ENCODE measurements at regions not wholly inside any gene's neighbourhood (a gene's known extent, or its start where the extent isn't known, plus 50 kb on each side); places are given as distances from the start of the nearest gene placed in this dataset.

DNA sequence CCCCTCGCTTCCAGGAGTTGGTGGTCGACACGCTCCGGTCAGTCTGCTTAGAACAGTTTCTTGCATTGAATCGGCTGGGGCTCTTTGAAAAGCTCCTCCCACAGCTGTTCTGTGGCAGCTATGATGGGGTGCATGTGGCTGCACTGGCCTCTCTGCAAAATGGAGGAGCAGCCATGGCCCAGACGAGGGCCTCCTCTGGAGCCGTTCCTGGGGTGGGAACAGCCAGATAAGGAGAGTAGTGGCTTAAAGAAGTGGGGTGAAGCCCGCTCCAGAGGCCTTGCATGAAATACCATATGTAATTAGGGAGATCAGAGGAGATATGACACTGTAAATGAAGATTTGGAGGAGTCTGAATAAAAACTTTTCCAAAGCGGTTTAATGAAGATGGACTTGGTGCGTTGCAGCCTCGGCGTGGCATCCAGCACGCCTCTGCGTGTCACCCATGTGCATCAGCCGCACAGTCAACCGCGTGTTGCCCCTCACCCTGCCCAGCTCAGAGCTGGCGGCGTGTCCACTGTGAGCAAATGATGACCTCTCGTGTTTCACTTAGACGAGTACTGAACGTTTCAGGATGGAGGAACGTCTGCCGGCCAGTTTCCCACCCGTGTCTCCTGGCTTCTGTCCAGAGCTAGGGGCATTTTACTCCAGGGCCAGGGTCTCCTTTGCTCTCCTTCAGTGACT is 199.2 kb downstream of the TEX29 start:
- no peak for DNase-seq

GRCh38 chr13:111521030-111521429 is 200.6 kb downstream of the TEX29 start:
- DNase-seq = no peak

- no peak for DNase-seq
These were observed 201.3 kb downstream of the TEX29 start for GRCh38 chr13:111521691-111522229.

- no peak for DNase-seq
These were observed 205.1 kb downstream of the TEX29 start for GRCh38 chr13:111525320-111526118.

- no peak for DNase-seq
These were observed 206.5 kb downstream of the TEX29 start for GRCh38 chr13:111526922-111527321.

- no peak for DNase-seq
These were observed 207.3 kb downstream of the TEX29 start for GRCh38 chr13:111527614-111528229.

DNA sequence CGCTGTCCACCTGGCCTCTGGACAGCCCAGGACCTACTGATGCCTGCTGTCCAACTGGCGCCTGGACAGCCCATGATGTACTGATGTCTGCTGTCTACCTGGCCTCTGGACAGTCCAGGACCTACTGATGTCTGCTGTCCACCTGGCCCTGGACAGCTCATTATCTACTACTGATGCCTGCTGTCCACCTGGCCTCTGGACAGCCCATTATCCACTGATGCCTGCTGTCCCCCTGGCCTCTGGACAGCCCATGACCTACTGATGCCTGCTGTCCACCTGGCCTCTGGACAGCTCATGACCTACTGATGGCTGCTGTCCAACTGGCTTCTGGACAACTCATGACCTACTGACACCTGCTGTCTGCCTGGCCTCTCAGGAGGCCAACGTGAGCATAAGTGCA is 208.1 kb downstream of the TEX29 start:
- no peak for DNase-seq

- DNase-seq = no peak
These were observed 209.9 kb downstream of the TEX29 start for GRCh38 chr13:111530137-111530870.

GRCh38 chr13:111531505-111531904 is 211.1 kb downstream of the TEX29 start:
- DNase-seq = no peak

GRCh38 chr13:111532111-111532510 is 211.7 kb downstream of the TEX29 start:
- DNase-seq = no peak

GRCh38 chr13:111533900-111534683 is 213.7 kb downstream of the TEX29 start:
- DNase-seq = no peak

DNA sequence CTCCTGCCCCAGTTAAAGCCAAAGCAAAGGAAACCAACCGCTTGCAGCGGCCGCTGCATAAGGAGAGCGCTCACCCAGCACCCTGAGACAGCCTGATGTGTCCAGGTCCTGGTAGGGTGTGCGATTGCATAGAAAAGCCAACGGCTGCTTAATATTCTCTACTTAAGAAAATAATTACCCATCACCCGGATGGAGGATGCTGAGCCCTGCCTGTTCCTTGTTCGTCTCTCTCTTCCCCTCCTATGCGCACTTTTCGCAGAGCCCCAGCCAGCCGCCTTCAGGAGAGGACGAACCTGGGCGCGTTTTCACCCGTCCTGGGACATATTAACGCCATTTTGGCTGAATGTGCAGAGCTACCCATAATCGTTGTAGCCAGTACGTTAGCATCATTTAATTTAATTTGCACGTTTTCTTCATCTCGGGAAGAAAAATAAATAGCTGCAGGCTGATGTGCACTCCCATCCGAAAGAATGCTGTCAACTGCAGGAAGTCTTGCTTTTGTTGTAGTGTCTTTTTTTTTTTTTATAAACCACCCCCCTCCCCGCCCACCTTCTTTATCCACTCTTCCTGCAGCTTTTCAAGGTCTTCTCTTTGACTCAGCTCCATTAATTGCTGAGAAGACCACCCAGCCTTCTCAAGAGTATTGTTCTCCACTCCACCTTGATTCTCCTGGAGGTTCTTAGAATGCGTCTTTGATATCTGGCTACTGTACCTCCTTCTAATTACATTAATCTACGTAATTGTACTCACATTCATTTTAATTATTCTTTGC is 214.5 kb downstream of the TEX29 start:
- DNase-seq = no peak

DNA sequence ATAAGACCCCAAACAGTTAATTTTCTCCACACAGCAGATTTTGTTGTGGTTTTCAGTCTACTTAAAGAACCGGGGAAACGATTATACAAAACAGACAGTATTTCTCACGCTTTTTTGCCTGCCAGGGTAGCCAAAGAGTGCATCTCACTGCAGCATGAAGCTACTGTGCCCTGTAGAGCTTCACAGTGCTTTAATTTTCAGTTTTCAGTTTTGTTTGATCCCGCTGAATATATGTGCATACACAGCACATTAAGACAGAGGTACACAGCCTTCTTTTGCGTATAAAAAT is 215.0 kb downstream of the TEX29 start:
- no peak for DNase-seq

DNA sequence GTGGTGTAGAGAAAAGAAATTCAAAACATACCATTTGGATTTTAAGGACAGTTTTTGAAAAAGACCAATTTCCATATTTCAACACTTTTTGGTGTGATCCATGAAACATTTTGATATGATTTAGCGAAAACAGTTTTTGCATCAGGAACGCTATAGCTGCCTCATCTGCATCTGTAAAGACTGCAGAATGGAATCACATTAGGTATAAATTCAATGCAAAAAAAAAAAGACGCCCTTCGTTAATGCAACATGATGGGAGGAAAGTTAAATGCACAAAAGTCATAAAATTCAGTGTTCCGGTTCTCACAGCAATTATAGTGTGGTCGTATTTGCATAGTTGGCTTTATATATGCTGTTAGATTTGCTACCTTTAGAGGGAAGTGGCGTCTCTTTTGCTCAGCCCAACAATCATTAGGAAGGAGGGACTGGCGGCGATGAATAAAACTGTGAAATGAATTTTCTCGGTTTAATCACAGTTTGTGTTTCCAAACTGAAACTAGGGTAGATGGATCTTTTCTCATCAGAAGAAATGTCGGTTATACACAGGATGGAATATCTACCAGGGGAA is 215.7 kb downstream of the TEX29 start:
- DNase-seq = no peak

- no peak for DNase-seq
These were observed 216.8 kb downstream of the TEX29 start for GRCh38 chr13:111537115-111537728.

DNA sequence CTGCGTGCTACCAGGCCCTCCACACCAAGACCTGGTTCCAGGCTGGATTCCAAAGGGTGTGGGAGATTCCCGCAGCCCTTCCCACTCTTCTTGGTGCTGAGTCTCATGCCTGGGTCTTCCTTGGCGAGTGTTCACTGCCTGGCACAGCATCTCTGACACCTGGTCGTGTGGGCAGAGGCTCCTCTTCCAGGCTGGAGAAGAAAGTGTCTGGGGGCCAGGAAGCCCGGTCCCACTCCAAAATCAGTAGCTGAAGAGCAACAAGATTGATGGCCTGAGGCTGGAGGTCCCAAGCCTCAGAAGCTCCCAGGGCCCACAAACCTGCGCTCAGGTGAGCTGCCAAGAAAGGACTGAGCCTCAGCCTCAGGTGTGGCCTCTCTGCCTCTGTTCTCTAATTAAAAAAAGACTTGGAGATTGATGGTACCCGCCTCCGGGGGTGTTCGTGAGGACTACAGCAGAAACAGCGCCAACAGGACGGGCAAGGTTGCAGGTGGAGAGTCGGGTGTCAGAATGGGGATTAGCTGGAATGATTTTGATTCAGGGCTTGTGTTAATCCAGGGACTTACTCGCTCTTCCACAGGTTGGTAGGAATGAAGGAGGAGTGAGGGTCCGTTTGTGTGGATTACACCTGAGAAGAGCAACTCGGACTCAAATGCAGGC is 217.5 kb downstream of the TEX29 start:
- no peak for DNase-seq

- no peak for DNase-seq
These were observed 218.8 kb downstream of the TEX29 start for GRCh38 chr13:111539252-111539651.

DNA sequence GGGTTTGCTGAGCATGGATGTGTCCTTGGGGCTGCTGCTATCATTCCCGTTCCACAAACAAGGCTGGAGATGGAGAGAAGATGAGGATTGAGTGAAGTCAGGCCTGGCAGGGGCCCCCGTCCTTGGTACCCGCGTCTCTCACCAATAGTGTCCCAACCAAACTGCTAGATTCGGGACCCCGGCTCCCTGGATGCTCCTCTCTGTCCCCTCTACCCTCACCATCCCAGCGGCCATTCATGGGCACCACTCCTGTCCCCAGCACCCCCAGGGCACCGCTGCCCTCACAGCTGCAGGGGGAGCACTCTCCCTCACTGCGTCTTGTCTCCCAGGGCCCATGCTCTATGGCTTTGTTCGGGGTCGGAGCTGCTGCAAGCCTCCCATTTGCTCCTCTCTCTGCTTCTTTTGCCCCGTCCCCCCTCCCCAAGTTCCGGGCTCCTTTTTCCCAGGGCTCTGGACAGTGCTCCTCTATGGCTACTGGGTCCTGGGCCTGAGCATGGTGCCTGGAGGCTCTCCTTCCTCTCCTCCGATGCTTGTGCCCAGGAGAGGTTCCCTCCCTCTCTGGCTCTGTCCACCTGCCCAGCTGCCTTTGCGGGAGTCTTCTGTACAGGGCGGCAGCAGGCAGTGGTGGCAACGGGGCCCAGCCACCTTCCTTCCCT is 219.5 kb downstream of the TEX29 start:
- no peak for DNase-seq

GRCh38 chr13:111540486-111540885 is 220.0 kb downstream of the TEX29 start:
- no peak for DNase-seq

GRCh38 chr13:111541345-111541744 is 220.9 kb downstream of the TEX29 start:
- DNase-seq = no peak

All from NCI-H2171 (cell line).